Ascending aorta (tissue), 2 donors: ENCODE measurements at regions not wholly inside any gene's neighbourhood (a gene's known extent, or its start where the extent isn't known, plus 50 kb on each side); places are given as distances from the start of the nearest gene placed in this dataset.

Experiments used
- DNase-seq, 2 donors: peaks; one replicate each; pipeline ENCODE4 v3.0.0-alpha.2; 2019; ENCODE audit warnings: low spot score in 2 of 2
- H3K27ac ChIP-seq, 2 donors: fragments of 200-600 bp; sonication (generic); one replicate each; pipeline ENCODE4 v1.5.1; 2016 to 2017; ENCODE audit warnings: mild to moderate bottlenecking in 1 of 2
- H3K27me3 ChIP-seq: fragments of 200-600 bp; sonication (generic); one replicate; pipeline ENCODE4 v1.5.1; 2017
- H3K36me3 ChIP-seq, 2 donors: fragments of 200-600 bp; sonication (generic); one replicate each; pipeline ENCODE4 v1.5.1; 2016
- H3K4me1 ChIP-seq, 2 donors: fragments of 200-600 bp; sonication (generic); one replicate each; pipeline ENCODE4 v1.5.1; 2016 to 2017; ENCODE audit warnings: mild to moderate bottlenecking in 1 of 2
- H3K4me3 ChIP-seq, 2 donors: fragments of 200-600 bp; sonication (generic); one replicate each; pipeline ENCODE4 v1.5.1; 2016 to 2017; ENCODE audit warnings: mild to moderate bottlenecking in 1 of 2
- H3K9me3 ChIP-seq, 2 donors: fragments of 200-600 bp; sonication (generic); one replicate each; pipeline ENCODE4 v1.5.1; 2016
- intact Hi-C: fragments of 100-400 bp; cut with DNase I; formaldehyde crosslinking; loops from one replicate; pipeline ENCODE4 v1.15.1; 2023
- TF ChIP-seq, protein P1 (sequence below), 3 experiments: fragments of 200-600 bp in 2 of 3; fragments of 450-650 bp in 1 of 3; sonication (generic) in 2 of 3; IDR thresholded peaks; one replicate each; pipeline ENCODE4 v1.5.1; 2016 to 2019; ENCODE audit warnings: antibody characterized with exemption in 3 of 3, mild to moderate bottlenecking in 1 of 3, moderate library complexity in 1 of 3

DNA sequence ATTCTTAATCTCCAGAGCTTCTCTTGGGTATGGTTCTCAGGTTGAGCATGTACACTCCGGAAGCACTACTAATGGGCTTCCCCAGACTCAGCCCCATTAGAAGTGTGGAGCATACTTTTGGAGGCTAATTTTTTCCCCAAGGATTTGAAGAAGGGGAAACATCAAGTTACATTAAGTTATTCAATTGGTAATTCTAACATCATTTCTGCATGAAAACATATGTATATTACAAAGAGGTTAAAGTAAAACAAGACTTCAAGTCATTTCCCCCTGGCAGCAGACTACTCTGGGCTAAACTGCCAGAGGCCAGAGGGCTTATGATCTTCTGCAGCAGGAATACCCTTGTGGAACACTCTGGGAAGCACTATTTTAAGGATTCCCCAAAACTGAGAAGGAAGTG is 227.7 kb upstream of the STK17B start:
- Histone ChIP-seq H3K4me3 (no peak overlapping the region), H3K27ac (peak overlapping the region in 1 of 2 donors; percentile 45), H3K27me3 (no peaks in the 10 kb centered on the region), H3K4me1 (peaks cover 6 to 9% of the 10 kb centered on the region in 2 donors), H3K9me3 (no peaks in the 10 kb centered on the region), H3K36me3 (no peaks in the 10 kb centered on the region)
- no peak for DNase-seq
- TF ChIP-seq, protein P1, sequence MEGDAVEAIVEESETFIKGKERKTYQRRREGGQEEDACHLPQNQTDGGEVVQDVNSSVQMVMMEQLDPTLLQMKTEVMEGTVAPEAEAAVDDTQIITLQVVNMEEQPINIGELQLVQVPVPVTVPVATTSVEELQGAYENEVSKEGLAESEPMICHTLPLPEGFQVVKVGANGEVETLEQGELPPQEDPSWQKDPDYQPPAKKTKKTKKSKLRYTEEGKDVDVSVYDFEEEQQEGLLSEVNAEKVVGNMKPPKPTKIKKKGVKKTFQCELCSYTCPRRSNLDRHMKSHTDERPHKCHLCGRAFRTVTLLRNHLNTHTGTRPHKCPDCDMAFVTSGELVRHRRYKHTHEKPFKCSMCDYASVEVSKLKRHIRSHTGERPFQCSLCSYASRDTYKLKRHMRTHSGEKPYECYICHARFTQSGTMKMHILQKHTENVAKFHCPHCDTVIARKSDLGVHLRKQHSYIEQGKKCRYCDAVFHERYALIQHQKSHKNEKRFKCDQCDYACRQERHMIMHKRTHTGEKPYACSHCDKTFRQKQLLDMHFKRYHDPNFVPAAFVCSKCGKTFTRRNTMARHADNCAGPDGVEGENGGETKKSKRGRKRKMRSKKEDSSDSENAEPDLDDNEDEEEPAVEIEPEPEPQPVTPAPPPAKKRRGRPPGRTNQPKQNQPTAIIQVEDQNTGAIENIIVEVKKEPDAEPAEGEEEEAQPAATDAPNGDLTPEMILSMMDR (IDR thresholded peaks at IDR 0.05) = no peak
- intact Hi-C loops = no loop called here

GRCh38 chr2:196399722-196400691 is 228.6 kb upstream of the STK17B start:
- no peaks in the 10 kb centered on the region for H3K9me3 ChIP-seq
- H3K4me1 ChIP-seq = peaks cover 6 to 9% of the 10 kb centered on the region in 2 donors
- no peaks in the 10 kb centered on the region for H3K27me3 ChIP-seq
- intact Hi-C loops = no loop called here
- H3K4me3 ChIP-seq = peak overlapping the region in 1 of 2 donors; percentile 20
- TF ChIP-seq, protein P1 (IDR thresholded peaks at IDR 0.05) = no peak
- H3K36me3 ChIP-seq = no peaks in the 10 kb centered on the region
- H3K27ac ChIP-seq = peak overlapping the region; percentile 5 to 45
- DNase-seq = no peak

GRCh38 chr2:196403471-196403870 is 232.1 kb upstream of the STK17B start:
- Histone ChIP-seq H3K9me3 (no peaks in the 10 kb centered on the region), H3K27ac (peak overlapping the region in 1 of 2 donors; percentile 9)
- intact Hi-C loops = no loop called here

DNA sequence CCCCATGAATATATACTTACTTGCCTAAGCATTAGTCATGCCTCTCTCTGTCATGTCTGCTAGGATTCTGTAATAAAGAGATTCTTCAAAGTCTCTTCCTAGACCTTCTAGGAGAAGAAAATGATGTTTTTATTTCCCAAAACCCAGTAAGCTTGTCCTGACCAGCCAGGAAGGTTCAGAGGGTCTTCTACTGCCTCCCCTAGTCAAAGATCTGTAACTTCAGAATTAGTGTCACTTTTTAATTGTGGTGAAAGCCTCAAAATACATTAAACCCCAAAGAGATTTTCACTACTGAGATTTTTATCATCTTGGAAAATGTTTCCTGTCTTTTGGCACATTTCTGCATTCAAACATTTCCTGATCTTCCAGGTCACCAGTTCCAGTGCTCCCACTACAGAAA is 232.9 kb upstream of the STK17B start:
- TF ChIP-seq, protein P1 (IDR thresholded peaks at IDR 0.05) = no peak

More at GRCh38 chr2:196403471-196403870, 232.1 kb upstream of the STK17B start:
- H3K4me1 ChIP-seq = peaks cover 6 to 9% of the 10 kb centered on the region in 2 donors
- H3K36me3 ChIP-seq = no peaks in the 10 kb centered on the region
- DNase-seq = no peak
- no peak overlapping the region for H3K4me3 ChIP-seq
- no peaks in the 10 kb centered on the region for H3K27me3 ChIP-seq
- TF ChIP-seq, protein P1 (IDR thresholded peaks at IDR 0.05) = no peak

DNA sequence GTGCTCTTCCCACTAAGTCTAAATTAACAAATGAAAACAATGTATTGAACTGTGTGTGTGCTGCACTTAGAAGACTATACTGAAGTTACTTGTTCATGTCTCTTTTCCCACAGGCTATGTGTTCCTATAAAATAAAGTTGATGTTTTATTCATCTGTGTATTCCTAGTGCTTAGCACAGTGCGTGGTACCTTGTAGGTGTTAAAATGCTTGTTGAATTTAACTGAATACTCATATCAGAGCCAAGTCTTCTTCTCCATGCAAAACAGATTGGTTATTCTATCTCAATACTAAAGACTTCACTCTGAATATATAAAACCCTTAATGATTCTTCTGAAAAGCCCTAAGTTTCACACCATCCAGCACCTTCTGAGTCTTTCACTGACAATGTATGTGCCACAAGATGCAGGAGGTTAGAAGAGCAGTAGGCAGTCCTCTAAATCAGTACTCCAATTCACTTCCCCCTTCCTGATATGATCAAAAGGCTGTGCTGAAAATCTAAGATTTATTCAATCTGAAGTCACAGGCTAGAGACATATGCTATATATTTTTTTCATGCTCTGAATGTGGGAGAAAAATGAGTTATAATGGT is 231.7 kb upstream of the CCDC150 start:
- TF ChIP-seq, protein P1 (IDR thresholded peaks at IDR 0.05) = no peak
- Histone ChIP-seq H3K4me1 (peaks cover 3 to 12% of the 10 kb centered on the region in 2 donors), H3K36me3 (no peaks in the 10 kb centered on the region), H3K4me3 (no peak overlapping the region), H3K27me3 (no peaks in the 10 kb centered on the region), H3K9me3 (no peaks in the 10 kb centered on the region), H3K27ac (no peak overlapping the region)
- intact Hi-C loops = no loop called here
- no peak for DNase-seq

More for the DNA sequence above, 232.9 kb upstream of the STK17B start:
- Histone ChIP-seq H3K36me3 (no peaks in the 10 kb centered on the region), H3K4me1 (peaks cover 6 to 13% of the 10 kb centered on the region in 2 donors), H3K4me3 (no peak overlapping the region), H3K9me3 (no peaks in the 10 kb centered on the region), H3K27ac (no peak overlapping the region), H3K27me3 (no peaks in the 10 kb centered on the region)
- intact Hi-C loops = no loop called here
- DNase-seq = no peak
